22Rv1 (cell line): ENCODE measurements at regions not wholly inside any gene's neighbourhood (a gene's known extent, or its start where the extent isn't known, plus 50 kb on each side); places are given as distances from the start of the nearest gene placed in this dataset.

Source experiments
- ZFX ChIP-seq: fragments of 450-650 bp; IDR thresholded peaks from 2 replicates; pipeline ENCODE4 v1.6.1; 2017; ENCODE audit warnings: antibody characterized with exemption, borderline replicate concordance
- TF ChIP-seq, protein P1 (sequence below): fragments of 450-650 bp; IDR thresholded peaks from 2 replicates; pipeline ENCODE4 v1.5.1; 2017; ENCODE audit warnings: mild to moderate bottlenecking

DNA sequence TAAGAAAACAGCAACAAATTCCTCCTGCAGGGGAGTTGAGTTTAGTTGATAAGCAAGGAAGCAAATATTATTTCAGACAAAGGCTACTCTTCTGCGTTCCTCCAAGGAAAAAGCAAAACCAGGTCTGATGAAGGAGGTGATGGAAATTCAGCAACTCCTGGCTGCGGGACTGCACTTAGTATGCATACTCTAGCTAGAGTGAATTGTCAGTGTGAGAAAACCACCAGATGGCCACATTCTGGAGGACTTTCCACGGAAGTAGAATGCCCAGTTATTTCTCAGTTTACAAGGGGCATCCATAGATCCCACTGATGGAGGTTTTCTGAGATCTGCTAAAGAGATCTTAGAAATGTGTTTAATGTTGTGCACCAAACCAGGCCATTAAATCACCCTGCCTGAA lies 338.6 kb upstream of the PUDP start:
- TF ChIP-seq, protein P1, sequence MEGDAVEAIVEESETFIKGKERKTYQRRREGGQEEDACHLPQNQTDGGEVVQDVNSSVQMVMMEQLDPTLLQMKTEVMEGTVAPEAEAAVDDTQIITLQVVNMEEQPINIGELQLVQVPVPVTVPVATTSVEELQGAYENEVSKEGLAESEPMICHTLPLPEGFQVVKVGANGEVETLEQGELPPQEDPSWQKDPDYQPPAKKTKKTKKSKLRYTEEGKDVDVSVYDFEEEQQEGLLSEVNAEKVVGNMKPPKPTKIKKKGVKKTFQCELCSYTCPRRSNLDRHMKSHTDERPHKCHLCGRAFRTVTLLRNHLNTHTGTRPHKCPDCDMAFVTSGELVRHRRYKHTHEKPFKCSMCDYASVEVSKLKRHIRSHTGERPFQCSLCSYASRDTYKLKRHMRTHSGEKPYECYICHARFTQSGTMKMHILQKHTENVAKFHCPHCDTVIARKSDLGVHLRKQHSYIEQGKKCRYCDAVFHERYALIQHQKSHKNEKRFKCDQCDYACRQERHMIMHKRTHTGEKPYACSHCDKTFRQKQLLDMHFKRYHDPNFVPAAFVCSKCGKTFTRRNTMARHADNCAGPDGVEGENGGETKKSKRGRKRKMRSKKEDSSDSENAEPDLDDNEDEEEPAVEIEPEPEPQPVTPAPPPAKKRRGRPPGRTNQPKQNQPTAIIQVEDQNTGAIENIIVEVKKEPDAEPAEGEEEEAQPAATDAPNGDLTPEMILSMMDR: no peak
- TF ChIP-seq ZFX: no peak
